22Rv1 (cell line): ENCODE measurements at regions not wholly inside any gene's neighbourhood (a gene's known extent, or its start where the extent isn't known, plus 50 kb on each side); places are given as distances from the start of the nearest gene placed in this dataset.

Experiments used
- H3K27ac ChIP-seq: fragments of 450-650 bp; 2 replicates; pipeline ENCODE4 v1.5.1; 2017
- ZFX ChIP-seq: fragments of 450-650 bp; IDR thresholded peaks from 2 replicates; pipeline ENCODE4 v1.6.1; 2017; ENCODE audit warnings: antibody characterized with exemption, borderline replicate concordance
- TF ChIP-seq, protein P1 (sequence below): fragments of 450-650 bp; IDR thresholded peaks from 2 replicates; pipeline ENCODE4 v1.5.1; 2017; ENCODE audit warnings: mild to moderate bottlenecking

DNA sequence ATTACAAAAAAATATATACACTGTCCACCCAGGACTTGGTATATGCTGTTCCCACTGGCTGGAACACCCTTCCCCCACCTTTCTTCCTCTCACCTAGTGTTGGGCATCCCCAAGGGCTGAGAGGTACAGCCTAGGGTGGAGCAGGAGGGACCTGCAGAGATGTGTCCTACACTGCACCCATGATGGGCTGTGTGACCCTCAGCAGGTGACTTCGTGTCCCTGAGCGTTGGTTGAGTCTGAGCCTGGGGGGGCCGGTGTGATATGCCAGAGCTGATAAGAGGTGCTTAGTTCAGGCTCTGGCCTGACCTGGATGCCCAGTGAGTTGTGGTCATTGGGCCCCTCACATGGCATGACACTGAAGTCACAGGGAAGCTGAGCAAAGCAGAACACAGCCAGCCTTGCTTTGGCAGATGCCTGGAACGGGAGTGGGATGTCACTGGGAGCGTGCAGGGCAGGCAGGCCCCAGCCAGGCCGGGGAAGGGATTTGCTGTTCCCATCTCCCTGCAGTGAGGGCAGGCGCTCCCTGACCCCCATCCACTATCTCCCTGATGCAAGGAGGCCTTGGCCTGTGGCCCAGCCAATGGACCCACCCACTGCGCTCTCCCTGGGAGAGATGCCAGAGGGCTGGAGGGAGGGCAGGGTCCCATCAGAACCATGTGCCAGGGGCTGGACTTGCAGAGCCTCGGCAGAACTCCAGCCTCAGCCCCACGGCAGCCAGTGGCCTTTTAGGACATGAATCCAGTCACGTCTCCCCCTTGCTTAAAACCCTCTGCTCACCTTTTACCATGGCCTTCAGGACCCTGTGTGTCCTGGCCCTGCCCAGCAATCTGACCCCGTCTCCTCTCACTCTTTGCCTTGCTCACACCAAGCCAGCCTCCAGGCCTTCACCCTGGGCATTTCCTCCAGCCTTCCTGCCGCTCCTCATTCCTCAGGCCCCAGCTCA, 138.9 kb downstream of the MN1 start:
- H3K27ac ChIP-seq, result no peak overlapping the region
- TF ChIP-seq ZFX, result no peak
- TF ChIP-seq, protein P1, sequence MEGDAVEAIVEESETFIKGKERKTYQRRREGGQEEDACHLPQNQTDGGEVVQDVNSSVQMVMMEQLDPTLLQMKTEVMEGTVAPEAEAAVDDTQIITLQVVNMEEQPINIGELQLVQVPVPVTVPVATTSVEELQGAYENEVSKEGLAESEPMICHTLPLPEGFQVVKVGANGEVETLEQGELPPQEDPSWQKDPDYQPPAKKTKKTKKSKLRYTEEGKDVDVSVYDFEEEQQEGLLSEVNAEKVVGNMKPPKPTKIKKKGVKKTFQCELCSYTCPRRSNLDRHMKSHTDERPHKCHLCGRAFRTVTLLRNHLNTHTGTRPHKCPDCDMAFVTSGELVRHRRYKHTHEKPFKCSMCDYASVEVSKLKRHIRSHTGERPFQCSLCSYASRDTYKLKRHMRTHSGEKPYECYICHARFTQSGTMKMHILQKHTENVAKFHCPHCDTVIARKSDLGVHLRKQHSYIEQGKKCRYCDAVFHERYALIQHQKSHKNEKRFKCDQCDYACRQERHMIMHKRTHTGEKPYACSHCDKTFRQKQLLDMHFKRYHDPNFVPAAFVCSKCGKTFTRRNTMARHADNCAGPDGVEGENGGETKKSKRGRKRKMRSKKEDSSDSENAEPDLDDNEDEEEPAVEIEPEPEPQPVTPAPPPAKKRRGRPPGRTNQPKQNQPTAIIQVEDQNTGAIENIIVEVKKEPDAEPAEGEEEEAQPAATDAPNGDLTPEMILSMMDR, result no peak

DNA sequence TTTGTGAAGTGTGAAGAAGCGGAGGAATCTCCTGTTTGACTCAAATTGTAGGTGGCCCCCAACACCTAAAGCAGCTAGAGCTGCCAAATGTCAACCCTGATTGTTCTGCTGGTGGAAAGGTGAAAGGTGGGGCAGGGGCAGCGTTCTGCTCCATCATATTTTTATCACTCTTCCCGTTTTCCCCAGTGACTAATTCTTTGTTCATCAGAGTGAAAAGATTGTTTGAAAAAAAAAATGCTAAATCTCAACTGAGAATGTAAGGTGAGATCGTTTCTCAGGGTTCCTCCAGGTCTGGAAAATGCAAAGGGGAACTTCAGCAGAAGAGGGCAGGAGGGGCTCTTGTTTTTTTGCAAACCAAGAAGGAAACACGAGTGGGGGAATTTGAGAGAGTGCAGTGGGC, 137.7 kb downstream of the MN1 start:
- H3K27ac ChIP-seq, result no peak overlapping the region

GRCh38 chr22:27666272-27666997, 135.1 kb downstream of the MN1 start:
- no peak overlapping the region for H3K27ac ChIP-seq
- TF ChIP-seq, protein P1, result no peak
- no peak for TF ChIP-seq ZFX

More for the DNA sequence above, 137.7 kb downstream of the MN1 start:
- no peak for TF ChIP-seq ZFX
- TF ChIP-seq, protein P1, result no peak

GRCh38 chr22:27667121-27667843, 134.3 kb downstream of the MN1 start:
- no peak overlapping the region for H3K27ac ChIP-seq
- no peak for TF ChIP-seq ZFX
- TF ChIP-seq, protein P1, result no peak

- TF ChIP-seq, protein P1, result no peak
- TF ChIP-seq ZFX, result no peak
- H3K27ac ChIP-seq, result no peak overlapping the region
These were observed 132.4 kb downstream of the MN1 start for GRCh38 chr22:27668828-27669797.
